Caki2 (cell line): ENCODE measurements at regions not wholly inside any gene's neighbourhood (a gene's known extent, or its start where the extent isn't known, plus 50 kb on each side); places are given as distances from the start of the nearest gene placed in this dataset.
A peak's percentile ranks its signal among the peaks of the same experiment; 100 is the strongest.

Source experiments
- DNase-seq: peaks from one replicate; pipeline ENCODE4 v3.0.0-alpha.2; 2015; ENCODE audit warnings: low read depth
- in situ Hi-C: cut with HindIII; loops from 2 replicates; pipeline ENCODE4 v1.10.0; 2016; ENCODE audit warnings: low sequenced_read_pairs, low pct_unique_long_range_greater_than_20kb, mixed read lengths

- in situ Hi-C loops: no loop called here
- DNase-seq: no peak
Measured at GRCh38 chr2:225340923-225341322, 58.6 kb upstream of the NYAP2 start.

- peak; percentile 36 for DNase-seq
- in situ Hi-C loops: no loop called here
Measured at GRCh38 chr2:225337183-225337582, 62.3 kb upstream of the NYAP2 start.

- in situ Hi-C loops: no loop called here
- DNase-seq: no peak
Measured at GRCh38 chr2:225334514-225334913, 65.0 kb upstream of the NYAP2 start.

GRCh38 chr2:225328192-225328591 lies 71.3 kb upstream of the NYAP2 start:
- peak; percentile 62 for DNase-seq
- in situ Hi-C loops: no loop called here

- no peak for DNase-seq
- in situ Hi-C loops: no loop called here
Measured at GRCh38 chr2:225326969-225327368, 72.5 kb upstream of the NYAP2 start.

- in situ Hi-C loops: no loop called here
- DNase-seq: no peak
Measured at GRCh38 chr2:225319872-225320271, 79.6 kb upstream of the NYAP2 start.

- DNase-seq: no peak
- in situ Hi-C loops: no loop called here
Measured at GRCh38 chr2:225318440-225318839, 81.1 kb upstream of the NYAP2 start.

- in situ Hi-C loops: no loop called here
- DNase-seq: no peak
Measured at GRCh38 chr2:225317186-225317585, 82.3 kb upstream of the NYAP2 start.

GRCh38 chr2:225310745-225311144 lies 88.8 kb upstream of the NYAP2 start:
- no peak for DNase-seq
- in situ Hi-C loops: no loop called here

- DNase-seq: no peak
- in situ Hi-C loops: no loop called here
Measured at GRCh38 chr2:225309516-225309915, 90.0 kb upstream of the NYAP2 start.

- in situ Hi-C loops: no loop called here
- DNase-seq: no peak
Measured at GRCh38 chr2:225296951-225297350, 102.6 kb upstream of the NYAP2 start.

GRCh38 chr2:225295102-225295501 lies 104.4 kb upstream of the NYAP2 start:
- no peak for DNase-seq
- in situ Hi-C loops: no loop called here

- in situ Hi-C loops: no loop called here
- no peak for DNase-seq
Measured at GRCh38 chr2:225293638-225294037, 105.9 kb upstream of the NYAP2 start.

GRCh38 chr2:225290757-225291400 lies 108.6 kb upstream of the NYAP2 start:
- DNase-seq: no peak
- in situ Hi-C loops: no loop called here

- in situ Hi-C loops: no loop called here
- DNase-seq: no peak
Measured at GRCh38 chr2:225289659-225290058, 109.9 kb upstream of the NYAP2 start.

- in situ Hi-C loops: no loop called here
- peak; percentile 20 for DNase-seq
Measured at GRCh38 chr2:225288986-225289385, 110.5 kb upstream of the NYAP2 start.

GRCh38 chr2:225282858-225283710 lies 116.4 kb upstream of the NYAP2 start:
- in situ Hi-C loops: no loop called here
- peak; percentile 13 for DNase-seq

GRCh38 chr2:225276207-225276606 lies 123.3 kb upstream of the NYAP2 start:
- in situ Hi-C loops: no loop called here
- DNase-seq: no peak

- in situ Hi-C loops: no loop called here
- no peak for DNase-seq
Measured at GRCh38 chr2:225275443-225275842, 124.1 kb upstream of the NYAP2 start.

- DNase-seq: no peak
- in situ Hi-C loops: no loop called here
Measured at GRCh38 chr2:225274751-225275150, 124.8 kb upstream of the NYAP2 start.
